ENCODE measurements at regions not wholly inside any gene's neighbourhood (a gene's known extent, or its start where the extent isn't known, plus 50 kb on each side); places are given as distances from the start of the nearest gene placed in this dataset.
A peak's percentile ranks its signal among the peaks of the same experiment; 100 is the strongest.
"Not testable (repeated sequence)": the region's sequence is repeated elsewhere in the genome, so short reads cannot be mapped to it uniquely, and the experiment has no call there.

GRCh38 chr1:209198961-209199750 lies 384.4 kb upstream of the CAMK1G start:
- TF ChIP-seq EZH2 (IDR thresholded peaks at IDR 0.05; ENCODE audit: insufficient read depth, poor library complexity, severe bottlenecking) (no peak), EZH2phosphoT487 (IDR thresholded peaks at IDR 0.05; ENCODE audit: insufficient read depth, low read depth) (no peak)
- in situ Hi-C loops (cut with MboI), result no loop called here
- Histone ChIP-seq H3K79me2 (ENCODE audit: insufficient read depth) (no peaks in the 10 kb centered on the region), H3K36me3 (ENCODE audit: low read depth) (no peaks in the 10 kb centered on the region), H3K9me3 (ENCODE audit: low read depth) (no peaks in the 10 kb centered on the region), H3K27me3 (replicated peaks; ENCODE audit: insufficient read depth) (peaks cover 13% of the 10 kb centered on the region; the same call in 1 of the 2 replicates), H3K27ac (no peak overlapping the region), H3F3A (ENCODE audit: insufficient read depth) (no peaks in the 10 kb centered on the region), H3K4me1 (ENCODE audit: insufficient read depth) (no peaks in the 10 kb centered on the region), H3K4me3 (no peak overlapping the region), H4K20me1 (ENCODE audit: insufficient read depth) (no peaks in the 10 kb centered on the region), H3K4me2 (ENCODE audit: unreplicated experiment) (no peak overlapping the region), H3K9ac (no peak overlapping the region), H2AFZ (no peak overlapping the region), H3K9me2 (ENCODE audit: insufficient read depth) (no peaks in the 10 kb centered on the region)
- DNase-seq, result no peak
- 39 to 40% methylated on average over 12 of the region's 12 CpGs for WGBS, 2 experiments (ENCODE audit: low coverage in 1 of 2, low lambda C conversion rate in 2 of 2, missing lambda C conversion rate in 2 of 2)

DNA sequence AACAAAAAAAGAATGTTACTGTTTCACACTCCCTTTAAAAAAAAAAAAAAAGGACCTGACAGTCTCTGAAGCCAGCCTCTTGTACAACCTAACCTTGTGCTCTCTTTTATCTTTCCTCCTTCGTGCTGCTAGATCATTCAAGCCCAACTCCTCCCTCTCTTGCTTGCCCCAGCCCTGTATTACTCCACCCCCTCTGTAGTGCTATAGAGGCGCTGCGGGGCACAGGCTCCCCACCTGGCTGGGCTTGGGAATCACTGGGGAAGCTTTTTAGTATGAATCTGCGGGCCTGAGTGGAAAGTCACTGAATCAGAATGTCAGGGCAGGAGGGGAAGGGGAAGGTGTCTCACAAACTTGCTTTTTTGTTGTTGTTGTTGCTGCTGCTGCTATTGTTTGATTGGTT lies 383.7 kb upstream of the CAMK1G start:
- TF ChIP-seq EZH2phosphoT487 (IDR thresholded peaks at IDR 0.05; ENCODE audit: insufficient read depth, low read depth) (no peak), EZH2 (IDR thresholded peaks at IDR 0.05; ENCODE audit: insufficient read depth, poor library complexity, severe bottlenecking) (no peak)
- Histone ChIP-seq H4K20me1 (ENCODE audit: insufficient read depth) (no peaks in the 10 kb centered on the region), H3K9me3 (ENCODE audit: low read depth) (no peaks in the 10 kb centered on the region), H3K4me1 (ENCODE audit: insufficient read depth) (no peaks in the 10 kb centered on the region), H3K79me2 (ENCODE audit: insufficient read depth) (no peaks in the 10 kb centered on the region), H3K27me3 (replicated peaks; ENCODE audit: insufficient read depth) (peaks cover 13% of the 10 kb centered on the region; the same call in 1 of the 2 replicates), H3K9me2 (ENCODE audit: insufficient read depth) (no peaks in the 10 kb centered on the region), H2AFZ (no peak overlapping the region), H3K4me3 (no peak overlapping the region), H3K36me3 (ENCODE audit: low read depth) (no peaks in the 10 kb centered on the region), H3K9ac (no peak overlapping the region), H3K27ac (no peak overlapping the region), H3F3A (ENCODE audit: insufficient read depth) (no peaks in the 10 kb centered on the region), H3K4me2 (ENCODE audit: unreplicated experiment) (no peak overlapping the region)
- WGBS, 2 experiments (ENCODE audit: low coverage in 1 of 2, low lambda C conversion rate in 2 of 2, missing lambda C conversion rate in 2 of 2), result 24% methylated on average over 4 of the region's 4 CpGs
- in situ Hi-C loops (cut with MboI), result loop anchor here (25.0 kb wide), 1 partner anchor 237 kb away; no protein-coding TSS in a partner anchor
- no peak for DNase-seq

DNA sequence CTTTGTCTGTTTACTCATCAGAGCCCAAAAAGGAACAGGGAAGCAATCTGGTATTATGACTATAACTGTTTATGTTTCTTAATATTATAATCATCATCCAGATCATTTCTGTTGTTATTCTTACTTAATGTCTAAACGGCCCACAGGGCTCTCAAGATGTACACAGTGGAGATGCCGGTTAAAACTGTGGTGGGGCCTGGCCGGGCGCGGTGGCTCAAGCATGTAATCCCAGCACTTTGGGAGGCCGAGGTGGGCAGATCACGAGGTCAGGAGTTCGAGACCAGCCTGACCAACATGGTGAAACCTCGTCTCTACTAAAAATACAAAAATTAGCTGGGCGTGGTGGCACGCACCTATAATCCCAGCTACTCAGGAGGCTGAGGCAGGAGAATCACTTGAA lies 381.2 kb upstream of the CAMK1G start:
- not testable (repeated sequence) for H3K27ac ChIP-seq; H4K20me1 ChIP-seq (ENCODE audit: insufficient read depth); H3K79me2 ChIP-seq (ENCODE audit: insufficient read depth); H3K9me3 ChIP-seq (ENCODE audit: low read depth); H3K4me3 ChIP-seq; H3F3A ChIP-seq (ENCODE audit: insufficient read depth); H3K4me1 ChIP-seq (ENCODE audit: insufficient read depth); H3K4me2 ChIP-seq (ENCODE audit: unreplicated experiment); H3K9ac ChIP-seq; DNase-seq; H3K36me3 ChIP-seq (ENCODE audit: low read depth); H2AFZ ChIP-seq; H3K9me2 ChIP-seq (ENCODE audit: insufficient read depth)
- in situ Hi-C loops (cut with MboI), result loop anchor here (25.0 kb wide), 1 partner anchor 235 kb away; no protein-coding TSS in a partner anchor
- 43 to 44% methylated on average over 11 of the region's 11 CpGs for WGBS, 2 experiments (ENCODE audit: low coverage in 1 of 2, low lambda C conversion rate in 2 of 2, missing lambda C conversion rate in 2 of 2)
- peaks cover 16% of the 10 kb centered on the region; the same call in 1 of the 2 replicates for H3K27me3 ChIP-seq (replicated peaks; ENCODE audit: insufficient read depth)

GRCh38 chr1:209202830-209203532 lies 380.5 kb upstream of the CAMK1G start:
- Histone ChIP-seq H3K4me3 (no peak overlapping the region), H2AFZ (no peak overlapping the region), H3K36me3 (ENCODE audit: low read depth) (no peaks in the 10 kb centered on the region), H3K9me3 (ENCODE audit: low read depth) (no peaks in the 10 kb centered on the region), H3K9me2 (ENCODE audit: insufficient read depth) (no peaks in the 10 kb centered on the region), H3K4me2 (ENCODE audit: unreplicated experiment) (no peak overlapping the region), H3K9ac (no peak overlapping the region), H3K27ac (no peak overlapping the region), H3K79me2 (ENCODE audit: insufficient read depth) (no peaks in the 10 kb centered on the region), H3K27me3 (replicated peaks; ENCODE audit: insufficient read depth) (peaks cover 18% of the 10 kb centered on the region), H3F3A (ENCODE audit: insufficient read depth) (no peaks in the 10 kb centered on the region), H3K4me1 (ENCODE audit: insufficient read depth) (peaks cover 5% of the 10 kb centered on the region; the same call in 1 of the 2 replicates), H4K20me1 (ENCODE audit: insufficient read depth) (no peaks in the 10 kb centered on the region)
- TF ChIP-seq EZH2 (IDR thresholded peaks at IDR 0.05; ENCODE audit: insufficient read depth, poor library complexity, severe bottlenecking) (no peak), EZH2phosphoT487 (IDR thresholded peaks at IDR 0.05; ENCODE audit: insufficient read depth, low read depth) (no peak)
- in situ Hi-C loops (cut with MboI), result loop anchor here (25.0 kb wide), 1 partner anchor 234 kb away; no protein-coding TSS in a partner anchor
- peak; percentile 60 for DNase-seq
- 1 to 3% methylated on average over 4 of the region's 4 CpGs for WGBS, 2 experiments (ENCODE audit: low coverage in 1 of 2, low lambda C conversion rate in 2 of 2, missing lambda C conversion rate in 2 of 2)
